Upper lobe of left lung (tissue), 4 donors: ENCODE measurements at regions not wholly inside any gene's neighbourhood (a gene's known extent, or its start where the extent isn't known, plus 50 kb on each side); places are given as distances from the start of the nearest gene placed in this dataset.

Experiments
- CTCF ChIP-seq, 6 experiments: fragments of 450-650 bp in 4 of 6; fragments of 200-600 bp in 2 of 6; sonication (generic) in 2 of 6; IDR thresholded peaks; one replicate each; pipeline ENCODE4 v1.5.1; 2016 to 2019; ENCODE audit warnings: antibody characterized with exemption in 6 of 6
- EP300 ChIP-seq, 4 donors: sonication (generic); formaldehyde crosslinking; IDR thresholded peaks; one replicate each; pipeline ENCODE4 v1.5.1; 2017; ENCODE audit warnings: antibody characterized with exemption in 4 of 4, control low read depth in 2 of 4
- POLR2A ChIP-seq, 4 donors: fragments of 450-650 bp; IDR thresholded peaks; one replicate each; pipeline ENCODE4 v1.5.1; 2016 to 2017; ENCODE audit warnings: antibody characterized with exemption in 4 of 4, mild to moderate bottlenecking in 2 of 4

DNA sequence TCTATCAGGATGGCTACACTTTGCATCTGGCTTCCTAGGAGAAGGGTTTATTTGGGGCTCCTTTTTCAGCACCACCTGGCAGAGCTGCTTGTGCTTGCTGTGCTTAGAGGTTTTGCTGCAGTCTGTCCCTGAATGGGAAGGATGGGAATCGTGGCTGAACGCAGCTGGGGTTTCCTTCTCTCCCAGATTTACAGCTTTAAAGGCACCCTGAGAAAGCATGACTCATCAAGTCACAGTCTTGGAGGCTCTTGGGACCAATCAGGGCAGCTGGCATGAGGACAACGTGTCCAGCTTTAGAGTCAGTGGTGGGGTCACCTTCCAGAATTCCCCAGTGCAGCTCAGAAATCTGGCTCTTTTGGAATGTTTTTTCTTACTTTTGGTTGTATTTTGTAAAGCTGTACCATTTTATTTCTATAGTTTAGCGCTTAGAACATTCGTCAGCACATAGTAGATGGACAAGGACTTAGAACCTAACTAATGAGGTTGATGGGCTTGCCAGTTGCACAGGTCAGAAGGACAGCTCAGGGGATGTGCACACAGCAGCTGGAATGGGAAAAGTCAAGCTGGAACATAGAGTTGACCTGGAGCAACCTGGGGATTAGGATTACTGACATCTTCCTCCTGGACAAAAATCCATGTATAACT lies 222.6 kb downstream of the PRDM2 start:
- TF ChIP-seq CTCF (IDR thresholded peaks at IDR 0.05) = no peak
- TF ChIP-seq POLR2A (IDR thresholded peaks at IDR 0.05) = no peak
- no peak for TF ChIP-seq EP300 (IDR thresholded peaks at IDR 0.05)
